ENCODE measurements at regions not wholly inside any gene's neighbourhood (a gene's known extent, or its start where the extent isn't known, plus 50 kb on each side); places are given as distances from the start of the nearest gene placed in this dataset.

DNA sequence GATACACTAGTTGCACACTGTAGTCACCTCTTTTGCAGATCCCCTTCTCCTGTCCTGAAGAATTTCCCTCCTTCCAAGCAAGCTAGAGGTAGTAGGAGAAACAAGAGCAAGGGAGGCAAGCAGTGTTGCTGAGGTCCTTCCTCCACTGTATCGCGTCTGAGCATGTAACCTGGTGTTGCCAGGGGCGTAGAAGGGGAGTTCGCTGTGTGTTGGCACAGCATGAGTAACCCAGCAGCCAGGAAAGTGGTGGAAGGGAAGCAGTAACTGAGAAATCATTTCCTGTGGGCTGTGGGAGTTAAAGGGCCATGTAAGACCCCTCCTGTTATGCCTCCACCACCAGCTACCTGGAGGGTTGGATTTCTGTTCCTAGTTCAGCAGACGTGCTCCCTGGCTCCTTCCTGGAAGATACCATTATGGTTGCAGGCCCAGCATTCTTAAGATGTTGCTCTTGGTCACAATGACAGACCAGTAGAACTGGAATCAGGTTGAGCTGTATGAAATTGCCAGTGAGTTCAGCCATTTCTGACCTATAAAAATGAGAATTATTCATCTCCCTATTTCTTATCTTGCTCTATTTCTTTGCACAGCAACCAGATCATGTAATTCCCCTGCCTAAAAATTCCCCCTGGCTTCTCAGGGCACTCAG, 215.3 kb upstream of the TOPAZ1 start:
- DNase-seq: no peak

DNA sequence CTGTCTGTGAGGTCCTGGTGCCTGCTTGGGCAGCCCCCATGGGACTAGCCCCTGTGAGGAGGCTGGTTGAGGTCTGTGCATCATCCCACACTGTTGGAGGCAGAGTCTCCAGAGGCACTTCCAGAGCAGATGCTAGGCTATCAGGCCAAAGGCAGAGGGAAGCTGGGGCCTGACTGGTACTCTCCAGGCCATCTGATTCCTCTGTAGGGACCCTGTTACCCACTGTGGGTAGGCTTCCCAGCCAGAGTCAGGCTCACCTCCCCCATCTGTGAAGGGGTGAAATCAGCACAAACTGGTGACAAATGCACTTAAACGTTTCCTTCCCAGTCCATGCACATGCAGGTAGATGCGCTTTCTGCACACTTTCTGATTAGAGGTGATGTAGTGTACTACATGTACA, 212.6 kb upstream of the TOPAZ1 start:
- no peak for DNase-seq

DNA sequence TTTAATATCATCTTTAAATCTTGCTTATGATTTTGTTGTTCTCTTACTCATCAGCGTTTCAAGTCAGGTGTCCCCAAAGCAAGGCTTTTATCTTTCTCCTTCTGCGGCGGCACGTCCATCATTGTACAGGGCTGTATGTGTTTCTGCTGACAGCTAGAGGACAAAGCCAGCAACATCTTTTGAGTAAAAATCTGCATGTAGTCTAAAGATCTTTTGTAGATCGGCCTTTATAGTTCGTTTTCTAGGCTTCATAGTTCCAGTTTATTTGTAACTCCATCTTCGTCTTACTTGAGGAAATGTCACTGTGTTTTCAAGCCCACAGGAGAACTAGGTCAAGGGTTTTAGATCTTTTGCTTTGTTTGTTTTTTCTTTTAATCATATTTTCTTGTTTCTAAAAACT, 211.4 kb upstream of the TOPAZ1 start:
- DNase-seq: no peak

DNA sequence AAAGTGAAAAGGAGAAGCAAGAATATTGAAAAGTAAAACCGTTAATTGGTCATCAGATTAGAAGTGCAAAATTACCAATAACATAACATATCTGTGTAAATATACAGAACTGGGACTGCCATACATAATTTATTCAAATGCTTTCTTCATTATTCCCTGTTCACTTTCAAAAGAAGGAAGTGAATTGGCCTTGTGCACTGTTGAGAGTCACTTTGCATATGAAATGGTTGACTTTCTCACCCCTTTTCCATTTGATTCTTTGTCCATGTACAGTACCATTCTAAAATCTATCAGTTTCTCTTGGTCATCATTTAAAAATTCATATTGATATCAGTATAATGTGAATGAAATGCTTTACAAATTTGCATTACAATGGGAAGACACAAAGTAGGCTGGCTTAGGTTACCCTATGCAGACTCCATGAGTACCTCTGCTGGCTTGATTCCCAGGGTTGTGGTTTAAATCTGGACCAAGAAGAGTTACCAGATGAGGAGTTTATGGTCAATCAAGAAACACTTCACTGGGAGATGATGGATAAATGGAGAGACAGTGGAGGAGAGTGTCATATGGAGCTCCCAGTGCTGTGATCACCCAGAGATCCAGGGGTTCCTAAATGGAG, 210.9 kb upstream of the TOPAZ1 start:
- no peak for DNase-seq

DNA sequence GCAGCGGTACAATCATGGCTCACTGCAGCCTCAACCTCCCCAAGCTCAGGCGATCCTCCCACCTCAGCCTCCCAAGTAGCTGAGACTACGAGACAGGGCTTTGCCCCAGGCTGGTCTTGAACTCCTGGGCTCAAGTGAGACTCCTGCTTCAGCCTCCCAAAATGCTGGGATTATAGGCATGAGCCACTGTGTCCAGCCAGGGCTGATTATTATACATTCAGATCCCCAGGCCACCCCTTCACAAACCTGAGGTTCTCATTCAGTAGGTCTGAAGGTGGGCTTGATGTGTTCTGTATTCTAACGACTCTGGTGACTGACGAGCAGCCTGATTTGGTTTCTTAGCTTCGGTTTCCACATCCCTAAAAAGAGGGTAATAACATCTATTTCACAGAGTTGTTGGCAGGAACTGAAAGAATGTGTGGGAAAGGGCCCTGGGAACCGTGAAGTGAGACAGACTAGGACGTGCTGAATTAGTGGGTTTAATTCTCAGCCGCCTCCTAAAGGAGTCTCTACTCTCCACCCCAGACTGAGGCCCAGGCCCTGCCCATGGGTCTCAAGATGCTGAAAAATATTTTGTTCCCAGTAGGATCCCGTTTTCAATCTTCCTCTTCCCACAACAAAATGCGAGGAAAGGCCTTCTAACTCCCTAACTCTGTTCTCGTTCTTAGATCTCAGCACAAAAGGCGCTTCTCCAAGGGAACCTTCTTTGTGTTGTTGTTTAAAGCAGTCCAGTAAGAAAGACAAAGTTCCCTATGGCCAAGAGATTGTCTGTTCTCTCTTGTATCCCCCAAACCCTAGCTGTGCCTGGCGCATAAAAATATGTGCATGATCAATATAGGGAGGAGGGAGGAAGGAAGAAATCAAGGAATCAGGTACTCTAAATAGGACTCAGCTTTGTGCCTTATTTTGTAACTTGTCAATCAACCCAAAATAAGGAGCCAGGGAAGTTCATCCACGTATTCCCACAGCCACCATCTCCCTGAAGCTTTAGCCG, 210.0 kb upstream of the TOPAZ1 start:
- no peak for DNase-seq

DNA sequence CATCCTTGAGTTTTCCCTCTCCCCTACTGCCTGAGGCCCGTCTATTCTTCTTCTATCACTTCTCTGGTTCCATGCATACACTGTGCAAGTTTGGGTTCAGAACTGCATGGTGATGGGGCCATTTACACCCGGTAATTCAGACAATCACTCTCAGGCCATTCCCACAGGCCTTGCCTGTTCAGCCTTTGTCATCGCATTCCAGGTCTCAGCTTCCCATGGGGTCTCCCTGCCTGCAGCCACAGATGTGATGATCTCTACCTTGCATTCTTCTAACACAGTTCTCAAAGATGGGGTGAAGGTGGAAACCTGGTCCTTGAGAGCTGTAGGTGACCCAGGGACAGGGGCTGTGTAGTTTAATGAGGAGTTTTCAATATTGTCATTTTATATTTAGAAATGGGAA, 209.2 kb upstream of the TOPAZ1 start:
- no peak for DNase-seq

DNA sequence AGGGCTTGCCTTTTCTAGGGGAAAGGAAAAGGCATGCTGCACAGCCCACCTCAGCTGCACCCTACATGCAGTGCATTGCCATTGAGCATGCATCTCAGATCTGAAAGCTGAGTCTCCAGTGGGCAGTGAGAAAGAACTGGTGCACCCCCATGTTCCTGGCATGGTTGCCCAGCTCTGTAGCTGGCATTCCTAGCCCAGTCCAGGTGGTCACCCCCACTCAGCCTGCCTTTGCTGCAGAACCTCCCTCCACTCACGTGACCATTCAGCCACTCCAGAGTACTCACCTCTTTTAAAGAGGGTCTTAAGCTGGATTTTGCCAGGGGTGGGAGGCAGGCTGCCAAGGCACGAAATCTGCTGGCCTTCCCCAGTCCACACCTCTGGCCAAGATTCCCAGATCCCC, 208.6 kb upstream of the TOPAZ1 start:
- DNase-seq: no peak

DNA sequence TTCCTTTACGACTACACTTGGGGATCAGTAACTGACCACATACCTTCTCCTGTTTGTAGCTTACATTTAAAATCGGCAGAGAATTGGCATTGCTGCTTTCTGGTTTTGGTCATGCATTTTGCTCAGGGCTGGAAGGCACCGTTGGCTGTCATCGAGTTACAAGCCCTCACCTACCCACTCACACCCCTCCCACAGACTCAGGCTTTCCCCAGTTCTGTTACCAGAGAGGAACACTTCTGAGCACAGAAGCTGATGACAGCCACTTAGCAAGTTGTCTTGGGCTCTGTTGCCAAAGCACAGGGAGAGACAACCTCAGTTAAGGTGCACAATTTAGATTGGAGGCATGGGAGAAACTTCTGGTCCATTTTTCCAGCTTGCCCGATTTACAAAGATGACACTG, 204.8 kb upstream of the TOPAZ1 start:
- no peak for DNase-seq

DNA sequence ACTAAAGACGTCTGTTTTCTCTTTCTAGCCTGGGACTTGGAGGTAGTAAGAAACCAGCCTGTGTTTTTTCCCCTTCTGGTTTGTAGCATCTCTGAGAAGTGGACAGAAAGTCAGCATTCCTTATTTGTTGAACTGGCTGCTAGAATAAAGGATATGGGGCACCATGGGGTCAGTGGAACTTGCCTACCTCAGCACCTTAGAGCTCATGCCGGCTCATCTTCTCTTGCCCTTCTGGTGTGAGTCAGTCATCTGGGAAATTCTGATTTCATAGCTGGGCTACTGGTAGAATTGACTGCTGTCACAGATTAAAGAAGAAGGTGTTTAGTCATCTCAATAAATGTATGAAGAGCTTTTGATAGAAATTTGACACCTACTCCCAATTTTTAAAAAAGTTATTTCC, 202.7 kb upstream of the TOPAZ1 start:
- DNase-seq: no peak

DNA sequence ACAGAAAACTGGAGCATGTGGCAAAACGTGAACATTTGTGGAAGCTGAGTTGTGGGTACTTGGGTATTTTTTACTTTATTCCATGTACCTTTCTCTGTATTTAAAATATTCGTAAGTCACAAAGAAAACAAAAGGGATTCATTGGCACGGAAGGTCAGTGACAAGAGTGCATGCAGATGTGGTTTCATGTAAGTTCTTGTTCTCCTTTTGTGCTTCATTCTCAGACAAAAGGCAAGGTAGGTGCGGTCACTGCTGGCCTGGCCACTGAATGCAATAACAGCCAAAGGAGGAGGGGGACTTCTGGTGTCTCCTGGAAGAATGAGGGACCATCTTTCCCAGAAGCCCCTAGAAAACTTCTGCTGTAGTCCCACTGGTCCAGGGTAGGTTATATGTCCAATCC, 200.0 kb upstream of the TOPAZ1 start:
- DNase-seq: no peak

DNA sequence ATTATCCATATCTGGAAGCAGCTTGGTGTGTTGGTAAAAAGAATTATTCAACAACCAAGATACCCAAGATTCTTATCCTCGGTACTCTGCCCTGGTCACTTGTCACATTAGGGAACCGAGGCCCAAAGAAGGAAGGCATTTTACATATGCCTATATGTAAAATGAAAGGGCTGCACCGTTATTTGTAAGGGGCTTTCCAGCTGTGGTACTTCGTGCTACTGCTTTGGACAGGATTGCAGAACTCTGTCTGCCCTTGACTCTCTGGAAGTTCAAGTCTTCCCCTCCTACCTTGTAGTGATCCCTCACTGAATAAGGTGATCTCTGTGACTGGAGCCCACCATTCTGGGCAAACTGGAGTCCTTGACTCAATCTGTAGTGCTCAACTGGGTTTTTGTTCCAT, 198.9 kb upstream of the TOPAZ1 start:
- no peak for DNase-seq

DNA sequence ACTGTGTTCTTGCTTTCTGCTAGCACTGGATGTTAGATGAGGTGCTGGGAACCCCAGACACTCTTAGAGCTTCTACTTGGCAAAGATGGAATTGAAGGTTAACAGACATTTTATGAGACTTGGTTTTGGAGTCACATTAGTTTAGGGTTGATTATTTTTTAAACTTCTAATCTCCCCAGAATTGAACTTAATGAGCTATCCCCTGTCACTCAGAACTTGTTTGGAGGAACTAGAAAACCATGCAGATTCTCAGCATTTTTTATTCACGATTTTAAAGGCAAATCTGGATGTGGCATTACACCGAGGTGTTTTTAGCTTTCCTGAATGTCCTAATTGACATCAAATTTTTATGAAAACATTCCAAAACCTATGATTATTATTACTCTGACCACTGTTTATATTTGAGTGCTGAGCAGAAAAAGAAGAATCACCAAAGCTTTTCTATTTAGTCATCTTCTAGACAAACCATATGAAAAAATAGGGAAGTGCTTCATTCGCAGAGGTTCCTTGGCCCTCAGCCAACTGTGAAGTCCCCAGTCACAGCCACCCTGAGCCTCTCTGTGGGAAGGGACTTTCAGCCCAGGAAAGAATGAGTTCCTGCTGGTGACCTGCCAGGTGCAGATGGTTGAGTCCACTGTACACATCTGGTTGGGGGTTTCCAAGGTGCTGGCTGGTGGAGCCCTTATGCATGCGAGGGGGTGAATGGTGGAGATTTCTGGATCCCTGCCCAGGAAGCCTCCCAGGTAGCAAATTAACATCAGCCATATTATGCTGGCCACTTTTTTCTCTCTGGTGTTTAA, 196.0 kb upstream of the TOPAZ1 start:
- peak in 1 of 2 experiments; percentile 11 for DNase-seq

DNA sequence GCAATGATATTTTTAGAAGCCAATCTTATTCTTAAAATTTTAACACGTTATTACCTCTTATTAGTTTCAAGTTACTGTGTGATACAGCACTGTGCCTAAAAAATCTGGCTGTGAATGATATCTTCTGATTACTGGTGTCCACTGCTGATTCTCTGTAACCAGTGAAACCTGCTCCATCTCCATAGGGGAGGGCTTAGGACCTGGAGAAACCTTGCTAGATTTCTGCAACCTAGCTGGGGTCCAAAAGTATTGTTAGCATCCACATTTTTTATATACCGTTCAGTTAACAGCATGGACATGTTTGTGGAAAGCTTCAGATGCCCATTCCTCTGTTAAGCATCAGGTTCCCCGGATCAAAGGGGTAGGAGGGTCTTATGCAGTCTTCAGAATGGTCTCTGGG, 193.9 kb upstream of the TOPAZ1 start:
- no peak for DNase-seq

DNA sequence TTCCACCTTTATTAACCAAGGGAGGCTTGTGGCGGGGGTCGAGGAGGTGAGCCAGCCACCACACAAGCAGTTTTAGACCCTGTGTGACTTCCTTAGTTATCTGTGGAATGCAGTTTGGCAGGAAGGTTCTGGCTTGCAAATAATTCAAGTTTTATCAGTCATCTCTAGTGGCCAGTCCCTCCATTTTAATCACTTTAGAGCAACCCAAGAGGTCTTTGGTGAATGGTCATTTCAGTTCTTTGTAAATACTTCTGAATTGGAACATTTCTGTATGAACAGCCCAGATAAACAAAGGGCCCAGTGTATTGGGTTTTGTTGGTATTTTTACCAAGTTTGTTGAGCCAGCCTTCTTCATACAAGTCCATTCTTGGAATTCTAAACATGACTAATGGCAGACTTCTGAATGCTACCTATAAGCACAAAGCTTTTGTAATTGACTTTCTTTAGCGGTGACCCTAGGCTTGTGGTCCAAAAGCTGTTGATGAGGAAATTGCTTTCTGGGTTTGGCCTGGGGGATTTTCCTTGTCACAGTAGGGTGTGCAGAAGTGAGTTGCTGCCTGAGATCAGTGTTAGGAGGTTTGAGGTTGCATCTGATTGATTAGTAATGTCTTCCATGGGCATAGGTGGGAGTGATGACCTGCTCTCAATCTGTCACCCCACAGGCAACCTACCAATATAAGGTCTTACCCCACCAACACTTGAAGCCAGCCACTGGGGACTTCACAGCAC, 193.3 kb upstream of the TOPAZ1 start:
- DNase-seq: no peak

DNA sequence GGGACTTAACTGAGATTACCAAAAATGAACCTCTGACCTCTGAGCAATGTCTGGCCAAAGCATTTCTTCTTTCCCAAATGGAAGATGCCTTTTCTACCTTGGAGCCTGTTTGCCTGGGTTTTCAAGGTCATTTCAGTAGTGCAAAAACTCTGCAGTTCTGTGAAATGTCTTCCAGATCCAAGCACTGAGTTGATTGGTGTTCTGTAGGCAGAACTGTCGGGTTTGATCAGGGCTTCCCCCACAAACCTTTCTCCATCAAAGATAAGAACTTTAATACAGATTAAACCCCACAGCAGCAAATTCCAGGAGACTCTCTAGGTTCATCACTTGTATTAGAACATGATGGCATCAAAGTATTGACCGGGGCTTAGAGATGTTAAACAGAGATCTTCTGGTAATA, 192.7 kb upstream of the TOPAZ1 start:
- DNase-seq: no peak

DNA sequence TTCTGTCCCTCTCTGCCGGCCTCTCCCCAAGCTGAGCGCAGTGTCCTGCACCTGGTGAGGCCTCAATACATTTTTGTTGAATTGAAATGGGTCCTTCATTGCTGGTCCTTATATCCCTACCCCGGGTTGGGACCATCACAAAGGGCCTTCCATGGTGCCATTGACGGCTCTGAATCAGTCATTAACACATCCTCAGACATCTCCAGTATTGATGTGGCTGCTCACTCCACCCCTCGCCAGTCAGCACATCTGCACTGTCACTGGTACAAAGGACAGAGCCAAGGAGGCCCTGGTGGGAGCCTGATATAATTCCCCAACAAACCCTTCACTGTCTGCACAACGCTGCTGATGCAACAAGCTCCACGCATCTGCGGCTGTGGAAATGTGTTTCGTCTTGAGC, 191.6 kb upstream of the TOPAZ1 start:
- DNase-seq: no peak

DNA sequence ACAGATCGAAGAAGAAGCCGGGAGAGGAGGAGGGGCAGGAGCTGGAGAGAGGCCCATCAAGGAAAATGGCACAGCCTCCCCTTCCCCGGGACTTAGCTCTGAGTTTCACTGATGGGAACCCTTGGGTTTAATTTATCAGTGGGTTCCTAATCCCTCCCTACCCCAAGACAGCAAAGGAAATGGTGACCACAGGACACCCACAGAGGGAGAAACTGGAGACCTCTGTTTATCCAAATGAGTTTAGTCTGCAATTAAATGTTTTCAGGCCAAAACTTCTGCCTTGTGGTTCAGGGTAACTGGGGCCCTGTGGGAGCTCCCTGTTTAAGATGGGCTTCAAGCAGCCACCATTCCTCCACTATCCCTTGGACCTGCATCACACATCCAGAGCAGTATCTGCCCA, 190.8 kb upstream of the TOPAZ1 start:
- DNase-seq: no peak

DNA sequence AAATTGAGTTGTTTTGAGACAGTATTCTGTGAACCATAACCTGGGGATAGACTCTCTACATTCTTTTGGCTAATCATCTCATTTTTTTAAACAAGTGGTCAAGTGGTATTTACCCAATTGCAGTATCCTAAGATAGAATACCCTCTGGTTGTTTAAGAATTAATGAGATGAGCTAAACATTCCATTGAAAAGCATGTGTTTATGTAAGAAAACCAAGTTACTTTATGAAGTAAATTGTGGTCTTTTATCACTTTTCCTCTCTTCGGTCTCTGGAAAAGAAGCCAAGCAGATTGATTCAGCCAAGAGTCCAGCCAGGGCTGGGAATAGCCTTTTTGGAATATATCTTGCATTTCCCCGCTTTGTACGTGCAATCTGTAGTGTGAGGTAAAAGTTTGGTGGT, 185.7 kb upstream of the TOPAZ1 start:
- no peak for DNase-seq

DNA sequence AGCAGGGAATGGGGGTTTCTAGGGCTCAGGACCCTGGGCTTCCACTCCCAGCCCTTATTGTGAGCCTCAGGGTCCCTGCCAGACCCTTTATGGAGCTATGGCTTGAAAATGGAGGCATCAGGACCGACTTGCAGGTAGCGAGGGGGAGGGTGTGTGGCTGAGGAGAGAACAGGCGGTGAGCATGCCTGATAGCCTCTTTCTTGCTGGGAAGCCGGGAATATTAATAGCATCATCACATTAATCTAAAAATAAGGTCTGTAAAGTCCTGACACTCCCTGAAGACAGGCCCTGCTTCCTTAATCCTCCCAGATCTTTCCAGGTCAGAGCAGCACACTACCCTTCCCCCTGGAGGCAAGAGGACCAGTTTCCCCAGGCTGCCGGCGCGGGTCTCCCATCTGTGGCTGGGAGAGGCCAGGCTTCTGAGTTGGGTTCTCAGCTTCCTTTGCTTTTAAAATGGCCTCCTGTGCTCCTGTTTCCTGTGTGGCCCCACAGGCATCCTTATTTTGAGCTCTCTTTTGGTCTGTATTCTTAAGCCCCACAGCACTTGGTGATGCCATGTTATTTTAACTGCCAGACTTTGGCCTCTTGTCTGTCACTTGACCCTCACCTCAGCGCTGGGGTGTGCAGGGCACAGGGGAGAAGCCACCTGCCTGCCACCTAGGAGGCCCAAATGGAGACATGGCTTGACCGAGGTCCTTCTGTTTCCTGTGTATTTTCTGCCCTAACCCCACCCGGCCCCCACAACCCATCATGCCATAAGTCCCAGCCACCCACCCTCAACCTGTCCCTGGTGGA, 185.0 kb upstream of the TOPAZ1 start:
- DNase-seq: no peak

DNA sequence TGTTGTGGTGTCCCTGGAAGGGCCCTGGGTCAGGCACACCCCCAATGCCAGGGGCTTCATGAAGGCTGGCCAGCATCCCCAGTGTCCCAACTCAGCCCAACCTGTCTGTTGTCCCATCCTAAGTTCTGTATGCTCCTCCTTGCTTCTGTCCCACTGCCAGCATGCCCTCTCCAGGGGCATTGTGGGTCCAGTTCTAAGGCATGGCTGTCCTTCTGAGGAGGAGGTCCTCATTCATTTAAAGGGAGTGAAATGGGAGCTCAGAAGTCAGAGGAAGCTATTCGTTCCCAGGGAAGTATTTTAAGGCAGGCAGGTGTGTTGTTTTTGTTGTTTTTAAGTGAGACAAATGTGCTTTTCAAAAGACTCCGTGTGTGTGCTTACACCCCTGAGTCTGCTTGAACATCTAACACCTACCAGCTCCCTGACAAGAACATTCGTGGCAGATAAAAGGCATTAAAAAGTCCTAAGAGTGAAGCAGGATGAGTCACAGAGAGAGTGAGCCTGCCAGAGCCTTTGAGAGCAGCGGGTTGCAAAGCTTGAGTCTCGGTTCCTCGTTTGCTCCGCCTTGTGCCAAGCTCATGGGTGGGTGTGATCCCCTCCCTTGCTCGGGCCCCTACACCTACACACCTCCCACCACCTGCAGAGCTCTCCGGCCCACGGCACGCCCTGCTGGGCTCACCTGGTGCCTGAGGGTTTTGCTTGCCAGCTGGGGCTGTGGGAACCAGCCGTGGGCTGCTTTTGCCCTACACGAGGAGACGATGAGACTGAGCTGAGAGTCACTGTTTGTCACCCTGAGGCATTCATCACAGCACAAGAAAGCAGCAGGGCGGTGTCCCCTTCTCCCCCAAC, 183.4 kb upstream of the TOPAZ1 start:
- peak; percentile 17 to 23 for DNase-seq

DNA sequence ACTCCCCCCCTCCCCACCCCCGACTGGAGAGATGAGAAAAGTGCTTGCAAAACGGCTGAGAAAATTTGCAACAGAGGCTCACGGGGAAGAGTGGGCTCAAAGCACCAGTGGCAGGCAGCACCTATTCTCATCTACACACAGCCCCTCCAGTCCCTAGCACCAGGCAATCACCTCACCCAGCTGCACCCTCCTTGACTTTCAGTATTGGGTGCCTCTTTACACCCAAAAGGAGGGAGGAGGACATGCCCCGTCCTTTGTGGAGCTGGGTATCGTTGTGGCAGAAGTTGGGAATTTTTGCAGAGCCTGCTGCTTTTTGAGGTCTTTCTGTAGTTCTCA, 182.8 kb upstream of the TOPAZ1 start:
- DNase-seq: no peak
